HG03175 (cell line): ENCODE measurements at regions not wholly inside any gene's neighbourhood (a gene's known extent, or its start where the extent isn't known, plus 50 kb on each side); places are given as distances from the start of the nearest gene placed in this dataset.

Experiments used
- ATAC-seq: cut with Tn5 transposase; IDR thresholded peaks from one replicate; pipeline ENCODE4 v1.9.1; 2021; ENCODE audit warnings: mild to moderate bottlenecking, moderate library complexity; ENCODE audit not compliant: unreplicated experiment

DNA sequence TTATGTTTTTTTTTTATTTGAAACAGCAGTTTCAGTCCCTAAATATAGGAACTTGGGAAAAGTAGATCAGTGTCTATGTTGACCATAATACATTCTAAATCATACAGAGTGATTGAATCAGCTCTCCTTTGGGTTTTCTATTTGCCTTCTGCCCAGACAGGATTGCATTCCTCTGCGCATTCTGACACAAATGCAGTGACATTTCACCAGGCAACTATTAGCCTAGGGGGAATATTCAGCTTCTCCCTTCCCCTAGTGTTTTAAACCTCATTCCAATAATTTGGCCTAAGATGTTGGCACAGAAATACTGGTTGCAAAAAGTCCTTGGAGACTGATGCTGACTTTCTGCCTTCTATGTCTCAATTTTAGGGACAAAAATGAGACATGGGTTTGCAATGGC, 172.8 kb downstream of the PTGER3 start:
- no peak for ATAC-seq

DNA sequence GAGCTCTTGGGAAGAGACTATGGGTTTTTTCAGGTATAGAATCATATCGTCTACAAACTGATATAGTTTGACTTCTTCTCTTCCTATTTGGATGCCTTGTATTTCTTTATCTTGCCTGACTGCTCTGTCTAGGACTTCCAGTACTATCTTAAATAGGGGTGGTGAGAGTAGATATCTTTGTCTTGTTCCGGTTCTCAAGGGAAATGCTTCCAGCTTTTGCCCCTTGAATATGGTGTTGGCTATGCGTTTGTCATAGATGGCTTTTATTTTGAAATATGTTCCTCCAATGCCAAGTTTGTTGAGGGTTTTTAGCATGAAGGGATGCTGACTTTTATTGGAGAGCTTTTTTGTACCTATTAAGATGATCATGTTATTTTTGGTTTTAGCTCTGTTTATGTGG, 170.3 kb downstream of the PTGER3 start:
- ATAC-seq, result no peak

DNA sequence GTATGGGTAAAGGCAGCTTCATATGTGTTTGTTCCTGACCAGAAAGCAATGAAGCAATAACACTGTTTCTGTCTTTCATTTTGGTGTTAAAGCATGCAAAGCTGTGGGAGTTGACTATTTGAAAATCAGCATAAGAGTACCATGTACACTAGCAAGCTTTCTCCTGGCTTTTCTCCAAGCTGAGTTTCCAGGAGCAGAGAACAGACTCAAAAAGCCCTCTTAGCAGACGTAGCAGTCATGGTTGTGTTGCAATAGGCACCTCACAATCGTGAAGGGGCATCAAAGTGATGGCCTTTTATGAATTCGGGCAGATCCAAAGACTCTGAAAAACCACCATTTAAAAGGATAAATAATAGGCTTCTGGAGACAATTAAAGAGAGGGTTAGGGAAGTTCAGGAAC, 159.7 kb downstream of the PTGER3 start:
- ATAC-seq, result no peak

DNA sequence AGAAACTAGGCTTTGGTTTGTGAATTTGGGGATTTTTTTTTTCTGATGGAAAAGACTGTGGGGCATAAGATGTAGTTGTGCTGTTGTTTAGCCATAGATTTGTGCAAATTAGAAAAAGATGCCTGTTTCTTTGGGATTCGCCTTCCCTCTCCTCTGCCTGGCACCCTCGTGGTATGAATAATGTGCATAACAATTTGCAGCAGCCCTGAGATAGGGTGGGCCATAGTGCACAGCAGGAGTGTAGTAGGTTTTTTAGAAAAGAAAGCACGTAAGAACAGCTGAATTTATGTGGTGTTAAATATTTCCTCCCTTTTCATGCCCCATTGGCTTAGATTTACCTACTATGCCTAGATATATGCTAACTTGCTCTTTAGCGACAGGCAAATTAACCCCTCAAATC, 158.9 kb downstream of the PTGER3 start:
- ATAC-seq, result no peak

DNA sequence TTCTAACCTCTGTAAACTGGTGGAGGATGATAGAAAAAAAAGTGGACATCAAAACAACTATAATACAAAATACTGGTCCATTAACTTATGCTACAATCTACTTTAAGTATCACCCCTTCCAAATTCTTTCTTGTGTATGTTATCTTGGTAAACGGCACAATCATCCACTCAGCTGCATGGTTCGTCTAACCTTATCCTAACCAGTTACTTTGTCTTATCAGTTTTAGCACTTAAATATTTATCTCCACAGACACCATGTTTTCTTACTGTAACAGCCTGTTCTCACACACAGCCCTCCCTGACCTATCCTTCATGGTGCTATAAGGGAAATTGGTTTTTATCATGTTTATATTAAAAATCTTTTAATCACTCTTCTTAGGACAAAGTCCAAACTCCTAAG, 157.2 kb downstream of the PTGER3 start:
- no peak for ATAC-seq

DNA sequence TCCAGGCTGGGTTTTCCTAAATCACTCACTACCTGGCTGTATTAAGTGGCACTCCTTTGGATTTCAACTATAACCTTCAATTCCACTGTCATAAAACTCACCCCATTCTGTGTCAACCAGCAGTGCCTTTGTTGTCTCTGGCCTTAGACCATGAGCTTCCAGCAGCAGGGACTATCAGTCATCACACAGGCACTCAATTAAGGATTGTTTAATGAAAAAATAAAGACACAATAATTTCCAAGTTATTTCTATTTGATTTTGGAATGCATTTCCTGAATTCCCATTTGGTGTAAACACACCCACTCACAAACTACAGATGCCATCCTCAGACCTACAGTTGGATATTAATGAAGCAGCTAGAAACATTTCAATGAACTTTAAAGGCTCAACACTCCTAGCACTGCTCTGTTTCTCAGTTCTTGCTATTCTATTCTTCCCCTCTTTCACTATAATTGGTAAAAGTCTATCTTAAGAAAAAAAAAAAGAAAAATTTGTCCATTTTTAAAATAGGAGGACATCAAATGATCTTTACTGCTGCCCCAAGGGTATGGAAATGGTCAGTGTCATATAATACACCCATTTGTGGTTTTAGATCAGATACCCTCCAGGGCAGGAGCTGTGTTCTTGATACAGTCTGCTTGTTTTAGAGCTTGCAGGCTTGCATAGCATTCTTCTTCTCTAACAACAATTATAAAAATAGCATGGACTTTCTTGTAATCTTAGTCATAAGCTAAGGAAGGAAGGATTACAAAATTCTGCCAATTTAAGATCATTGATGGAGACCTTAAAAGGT, 156.4 kb downstream of the PTGER3 start:
- ATAC-seq, result no peak

DNA sequence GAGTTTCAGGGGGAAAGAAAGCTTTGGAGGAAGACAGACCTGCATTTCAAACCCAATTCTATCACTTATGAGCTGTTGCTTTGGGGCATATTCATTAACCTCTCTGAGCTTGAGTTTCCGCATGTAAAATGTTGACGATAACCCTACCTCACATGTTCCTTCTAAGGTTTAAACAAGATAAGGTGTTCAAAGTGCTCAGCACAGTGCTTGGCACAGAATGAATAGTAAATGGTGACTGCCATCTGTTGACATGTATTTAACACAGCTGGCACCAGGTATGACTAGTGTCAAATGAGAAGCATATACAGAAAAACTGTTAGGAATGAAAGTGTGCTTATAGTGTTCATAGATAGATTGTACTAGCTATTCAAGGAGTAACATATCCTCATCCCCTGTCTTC, 155.5 kb downstream of the PTGER3 start:
- ATAC-seq, result no peak

DNA sequence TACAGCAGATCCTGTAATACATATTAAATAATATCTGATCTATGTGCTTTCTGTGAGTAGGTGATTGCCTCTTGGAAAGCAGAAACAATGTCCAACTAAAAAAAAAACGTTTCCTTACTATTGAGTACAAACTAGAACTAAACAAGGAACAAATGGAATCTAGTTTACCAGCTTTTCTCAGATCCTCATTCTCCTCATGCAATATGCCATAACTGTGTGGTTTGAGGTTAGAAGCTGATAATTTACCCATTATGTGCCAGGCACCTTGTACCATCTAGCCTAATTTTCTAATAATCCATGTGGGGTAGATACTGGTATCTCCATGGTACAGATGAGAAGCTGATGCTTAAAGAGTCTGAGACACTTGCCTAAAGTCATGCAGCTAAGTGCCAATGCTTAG, 154.7 kb downstream of the PTGER3 start:
- no peak for ATAC-seq

DNA sequence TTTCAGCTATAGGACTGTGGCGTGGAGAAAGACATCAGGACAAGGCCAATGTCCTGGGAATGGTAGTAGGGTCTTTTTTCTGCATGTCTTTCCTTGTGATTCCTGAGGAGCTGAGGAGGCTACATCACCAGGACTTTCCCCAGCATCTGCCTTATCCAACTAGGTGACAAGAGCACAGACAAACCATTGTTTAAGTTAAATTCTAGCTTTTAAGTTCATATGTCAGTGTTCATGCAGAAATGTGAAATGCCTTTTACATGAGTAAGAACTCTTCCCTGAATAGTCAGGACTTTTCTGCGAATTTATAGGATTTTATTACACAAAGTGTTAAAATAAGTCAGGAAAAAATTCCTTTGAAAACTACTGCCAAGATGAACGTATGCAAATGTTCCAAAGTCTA, 154.2 kb downstream of the PTGER3 start:
- ATAC-seq, result no peak

DNA sequence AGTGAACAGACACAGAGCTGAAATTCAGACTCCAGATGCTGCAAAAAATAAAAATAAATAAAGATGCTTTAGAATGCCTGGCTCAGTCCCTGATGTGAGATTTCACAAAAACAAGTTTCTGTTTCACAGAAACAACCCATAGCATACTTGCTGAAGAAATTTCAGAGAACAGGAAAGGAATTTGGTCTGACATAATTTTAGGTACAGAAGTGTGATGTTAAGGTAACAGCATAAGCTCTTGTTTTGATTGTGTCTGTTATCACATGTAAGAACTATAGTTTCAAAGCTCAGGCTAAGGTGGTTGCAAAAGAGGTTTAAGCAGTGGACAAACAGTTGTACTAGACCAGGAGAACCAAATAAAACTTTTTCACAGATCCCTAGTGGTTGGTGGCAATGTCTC, 152.1 kb downstream of the PTGER3 start:
- no peak for ATAC-seq

DNA sequence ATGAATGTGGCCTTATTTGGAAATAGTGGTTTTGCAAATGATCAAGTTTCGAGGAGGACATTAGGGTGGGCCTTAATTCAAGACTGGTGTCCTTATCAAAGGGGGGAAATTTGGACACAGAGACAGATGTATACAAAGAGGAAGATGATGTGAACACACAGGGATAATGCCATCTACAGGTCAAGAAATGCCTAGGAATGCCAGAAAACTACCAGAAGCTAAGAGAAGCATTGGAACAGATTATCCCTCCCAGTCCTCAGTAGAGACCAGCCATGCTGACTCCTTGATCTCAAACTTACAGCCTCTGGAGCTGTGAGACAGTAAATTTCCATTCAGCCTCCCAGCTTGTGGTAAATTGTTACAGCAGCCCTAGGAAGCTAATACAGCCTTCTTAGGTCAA, 151.4 kb downstream of the PTGER3 start:
- no peak for ATAC-seq

DNA sequence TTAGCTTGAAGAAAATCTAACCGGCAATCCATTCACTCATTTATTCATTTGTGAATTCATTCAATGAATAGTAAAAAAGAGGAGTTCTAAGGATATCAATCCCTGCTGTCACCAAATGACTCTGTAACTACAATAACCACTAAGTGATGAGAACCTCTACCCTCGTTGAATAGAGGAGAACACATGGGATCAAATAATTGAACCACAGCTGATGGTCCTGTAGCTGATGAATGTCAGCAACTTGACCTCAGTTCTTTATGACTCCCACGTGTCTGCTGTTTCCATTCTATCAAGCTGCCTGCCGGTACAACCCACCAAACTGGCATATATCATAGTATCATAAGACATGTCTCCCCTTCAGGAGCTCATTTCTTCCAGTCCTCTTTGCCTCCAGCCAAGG, 150.3 kb downstream of the PTGER3 start:
- ATAC-seq, result no peak

DNA sequence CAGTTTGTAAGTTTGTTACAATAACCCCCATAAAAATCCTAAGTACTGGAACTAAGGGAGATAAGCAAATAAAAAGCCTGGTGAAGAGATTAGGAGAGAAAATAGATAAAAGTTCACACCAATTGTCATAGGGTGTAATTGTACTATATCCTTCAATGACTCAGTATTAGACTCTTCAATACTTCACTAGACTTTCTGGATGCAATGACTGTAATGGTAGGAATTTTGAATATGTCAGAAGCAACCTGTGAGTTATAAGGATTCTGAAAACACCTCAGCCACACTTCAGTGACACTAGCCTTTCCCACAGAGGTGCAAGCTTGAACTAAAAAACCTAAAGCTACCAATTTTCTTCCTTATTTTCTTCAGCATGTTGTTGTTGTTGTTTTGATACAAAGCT, 147.9 kb downstream of the PTGER3 start:
- ATAC-seq, result no peak

DNA sequence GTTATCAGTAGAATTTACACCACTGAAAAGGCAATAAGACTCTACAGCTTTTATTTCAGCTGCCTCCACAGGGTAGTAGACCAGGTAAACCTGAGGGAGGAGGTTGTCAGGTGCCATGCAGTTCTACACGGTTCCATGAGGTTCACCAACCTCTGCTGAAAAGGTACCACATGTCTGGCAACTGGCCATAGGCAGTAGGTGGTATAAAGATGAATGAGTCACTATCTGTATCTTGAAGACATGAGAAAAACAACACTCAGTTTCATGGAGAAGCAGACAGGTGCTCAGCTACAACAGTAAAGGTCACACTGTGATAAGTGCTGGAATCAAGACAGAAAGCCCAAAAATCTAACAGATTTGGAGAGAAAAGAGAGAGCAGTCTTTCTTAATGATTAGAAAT, 145.4 kb downstream of the PTGER3 start:
- ATAC-seq, result no peak

DNA sequence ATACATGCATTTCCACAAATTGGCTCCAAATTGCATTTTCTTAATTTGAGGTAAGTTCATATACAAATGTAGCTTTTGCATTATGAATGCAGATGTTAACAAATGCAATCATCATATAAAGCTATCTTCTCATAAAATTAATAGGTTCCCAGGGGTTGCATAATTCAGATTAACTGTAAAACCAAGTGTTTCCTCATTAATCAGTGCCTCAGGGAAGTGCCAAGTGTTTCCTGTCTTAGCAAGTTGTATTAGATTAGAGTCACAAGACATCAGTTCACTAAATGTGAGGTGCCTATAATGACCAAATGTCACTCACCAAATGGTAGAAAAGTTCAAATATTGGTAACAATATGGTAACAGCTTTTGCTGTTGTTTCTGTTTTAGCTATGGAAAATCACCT, 140.8 kb downstream of the PTGER3 start:
- ATAC-seq, result no peak

DNA sequence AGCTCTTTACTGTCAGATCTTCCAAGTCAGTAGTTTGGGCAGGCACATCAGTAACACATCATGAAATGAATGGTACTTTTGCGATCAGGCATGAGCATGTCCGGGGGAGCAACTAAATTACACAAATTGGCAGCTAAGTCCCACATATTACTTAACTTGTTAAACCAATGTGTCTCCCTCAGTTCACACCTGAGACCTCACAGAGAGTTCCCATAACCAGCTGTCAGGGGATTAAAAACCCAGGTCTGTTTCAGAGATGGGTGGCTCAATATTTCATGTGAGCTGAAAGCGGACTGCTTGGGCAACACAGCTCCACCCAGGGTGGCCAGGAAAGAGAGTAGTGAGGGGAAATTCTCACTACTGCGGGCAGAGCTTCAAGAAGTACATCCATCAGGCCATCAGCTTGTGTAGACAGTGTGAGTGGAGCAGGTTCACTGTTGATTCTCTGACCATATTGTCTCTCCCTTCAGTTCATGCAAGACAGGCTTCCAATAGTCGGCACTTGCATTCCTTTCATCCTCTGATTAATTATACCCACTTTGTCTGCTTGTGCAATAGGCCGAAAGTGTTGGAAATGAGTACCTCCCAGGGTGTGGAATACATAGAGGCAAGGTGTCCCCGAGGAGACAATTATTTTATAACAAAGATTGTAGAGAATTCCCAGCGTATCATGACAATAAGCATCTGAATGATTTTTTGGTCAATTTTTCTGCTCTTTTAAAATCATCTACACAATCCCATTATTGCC, 139.9 kb downstream of the PTGER3 start:
- ATAC-seq, result no peak

DNA sequence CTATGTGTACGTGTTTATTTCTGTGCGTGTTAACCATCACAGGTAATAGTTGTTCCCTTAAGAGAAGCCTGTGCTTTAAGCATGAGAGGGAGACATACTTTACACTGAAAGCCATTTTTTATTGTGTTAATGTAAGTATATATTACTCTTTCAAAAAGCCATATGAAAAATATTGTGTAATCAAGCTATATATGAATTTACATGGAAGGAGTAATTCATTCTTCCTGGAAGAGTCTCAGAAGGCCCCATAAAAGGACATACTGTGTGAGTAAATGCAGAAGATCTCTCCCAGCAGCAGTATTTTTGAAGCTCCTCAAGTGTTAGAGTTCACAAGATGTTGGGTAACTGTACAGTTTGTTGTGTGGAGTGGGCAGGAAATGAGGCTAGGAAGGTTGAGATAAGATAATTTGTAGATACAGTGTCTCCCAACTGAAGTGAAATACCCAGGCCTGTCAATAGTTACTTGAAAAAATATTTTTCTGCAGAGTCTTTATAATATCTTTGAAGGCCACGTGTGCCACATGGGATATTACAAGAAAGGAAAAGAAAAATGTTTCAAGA, 138.3 kb downstream of the PTGER3 start:
- ATAC-seq, result no peak

DNA sequence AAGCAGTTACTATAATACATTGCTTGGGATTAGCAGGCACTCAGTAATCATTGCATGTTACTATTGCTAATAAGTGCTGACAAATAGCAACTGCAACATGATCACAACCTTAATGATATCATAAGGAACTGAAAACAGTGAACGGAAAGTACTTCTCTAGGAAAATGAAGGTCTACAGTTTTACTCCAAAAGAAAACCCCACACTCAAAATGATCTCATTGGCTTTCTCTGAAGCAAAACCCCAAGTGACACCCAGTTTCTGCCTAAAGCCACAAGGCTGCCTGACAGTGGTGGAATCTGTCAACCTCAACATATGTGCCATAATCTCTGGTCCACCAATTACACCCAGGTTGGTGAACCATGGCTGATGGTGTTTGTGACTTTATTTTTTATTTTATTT, 137.6 kb downstream of the PTGER3 start:
- no peak for ATAC-seq

DNA sequence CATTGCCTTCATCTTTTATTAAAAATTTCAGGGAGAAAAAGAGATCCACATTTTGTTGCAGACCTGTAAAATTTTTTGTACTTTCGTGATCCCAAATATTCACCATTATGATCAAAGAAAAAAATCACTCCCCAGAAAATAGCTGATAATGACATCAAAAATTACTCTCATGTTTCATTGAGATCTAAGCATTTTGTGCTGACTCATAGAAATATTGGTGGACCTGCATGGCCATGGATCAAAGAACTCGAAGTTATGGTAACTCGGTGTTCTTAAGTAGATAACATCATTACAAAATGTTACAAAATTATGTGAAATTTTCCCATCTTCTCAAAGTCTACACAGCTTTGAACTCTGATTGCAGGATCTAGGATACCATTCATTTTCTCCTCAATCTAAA, 135.8 kb downstream of the PTGER3 start:
- ATAC-seq, result no peak

DNA sequence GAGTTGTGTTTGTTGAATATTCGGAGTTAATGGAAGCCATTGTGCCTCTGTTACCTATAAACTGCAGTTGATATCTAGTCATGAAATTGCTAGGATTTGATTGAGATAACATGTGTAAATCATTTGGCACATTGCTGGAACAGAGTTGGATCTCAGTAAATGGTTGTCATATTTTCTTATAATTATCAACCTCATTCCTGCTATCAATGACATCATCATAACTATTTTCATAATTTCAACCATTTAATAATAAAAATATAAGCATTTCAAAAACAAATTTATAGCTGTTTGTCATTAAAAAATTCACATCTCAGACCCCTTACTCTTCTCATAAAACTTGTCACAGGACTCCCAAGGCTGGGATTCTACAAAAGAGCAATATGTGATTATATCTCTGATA, 133.4 kb downstream of the PTGER3 start:
- ATAC-seq, result no peak

DNA sequence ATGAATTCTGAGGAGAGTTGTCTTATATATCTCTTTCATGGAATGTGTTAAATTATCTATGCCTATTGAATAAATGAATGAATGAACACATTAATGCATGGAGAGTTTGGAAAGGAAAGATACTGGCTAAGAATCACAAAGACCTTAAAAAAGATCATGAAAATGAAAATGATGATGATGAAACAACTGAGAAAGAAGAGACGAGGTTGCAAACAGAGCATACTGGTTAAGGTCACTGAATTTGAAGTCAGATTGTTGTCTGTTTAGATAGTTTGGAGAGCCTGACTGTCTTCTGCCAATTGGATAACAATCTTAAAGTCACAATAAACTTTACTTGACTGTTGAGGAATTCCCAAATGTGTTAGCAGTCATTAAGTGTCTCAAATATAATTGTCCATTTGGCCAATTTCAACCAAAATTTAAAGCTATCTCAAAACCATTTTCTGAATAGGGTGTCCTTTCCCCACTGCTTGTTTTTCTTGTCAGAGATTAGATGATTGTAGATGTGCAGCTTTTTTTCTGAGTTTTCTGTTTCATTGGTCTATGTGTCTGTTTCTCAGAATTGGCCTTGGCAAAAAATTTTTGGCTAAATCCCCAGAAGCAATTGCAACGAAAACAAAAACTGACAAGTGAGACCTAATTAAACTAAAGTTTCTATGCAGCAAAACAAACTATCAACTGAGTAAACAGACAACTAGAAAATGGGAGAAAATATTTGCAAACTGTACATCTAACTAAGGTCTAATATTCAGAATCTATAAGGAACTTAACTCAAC, 132.2 kb downstream of the PTGER3 start:
- no peak for ATAC-seq

DNA sequence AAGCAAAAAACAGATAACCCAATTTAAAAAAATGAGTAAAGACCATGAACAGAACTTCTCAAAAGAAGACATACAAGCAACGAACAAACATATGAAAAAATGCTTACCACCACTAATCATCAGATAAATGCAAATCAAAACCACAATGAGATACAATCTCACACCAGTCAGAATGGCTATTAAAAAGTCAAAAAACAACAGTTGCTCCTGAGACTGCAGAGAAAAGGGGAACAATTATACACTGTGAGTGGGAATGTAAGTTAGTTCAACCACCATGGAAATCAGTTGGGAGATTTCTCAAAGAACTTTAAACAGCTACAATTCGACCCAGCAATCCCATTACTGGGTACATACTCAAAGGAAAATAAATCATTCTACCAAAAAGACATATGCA, 131.6 kb downstream of the PTGER3 start:
- no peak for ATAC-seq
